ENCODE measurements at regions not wholly inside any gene's neighbourhood (a gene's known extent, or its start where the extent isn't known, plus 50 kb on each side); places are given as distances from the start of the nearest gene placed in this dataset.

- Histone ChIP-seq H3F3A (ENCODE audit: insufficient read depth, low read length) (no peaks in the 10 kb centered on the region), H3K9me3 (ENCODE audit: low read length) (no peaks in the 10 kb centered on the region), H4K20me1 (ENCODE audit: insufficient read depth, low read length) (no peaks in the 10 kb centered on the region), H3K4me2 (ENCODE audit: low read length) (no peak overlapping the region), H3K79me2 (ENCODE audit: insufficient read depth, low read length) (no peaks in the 10 kb centered on the region), H2AFZ (ENCODE audit: low read length) (no peak overlapping the region), H3K27me3 (ENCODE audit: insufficient read depth, low read length) (no peaks in the 10 kb centered on the region), H3K4me1 (ENCODE audit: insufficient read depth, low read length, severe bottlenecking) (no peaks in the 10 kb centered on the region), H3K9ac (ENCODE audit: low read length) (no peak overlapping the region), H3K36me3 (ENCODE audit: insufficient read depth, low read length) (no peaks in the 10 kb centered on the region), H3K9me2 (ENCODE audit: low read depth, low read length) (no peaks in the 10 kb centered on the region), H3K4me3 (ENCODE audit: low read depth, low read length, poor library complexity, severe bottlenecking) (no peak overlapping the region), H3K27ac (ENCODE audit: low read depth, low read length, poor library complexity, severe bottlenecking) (no peak overlapping the region)
- TF ChIP-seq EZH2 (IDR thresholded peaks at IDR 0.05; ENCODE audit: borderline replicate concordance, low read length): no peak
- TF ChIP-seq CTCF (IDR thresholded peaks at IDR 0.05; ENCODE audit: low read length): no peak
These were observed 1460.3 kb downstream of the SUCLG1 start for GRCh38 chr2:82998781-82999180.

GRCh38 chr2:82996217-82996616, 1462.9 kb downstream of the SUCLG1 start:
- H3K4me2 ChIP-seq (ENCODE audit: low read length): no peak overlapping the region
- H3K27ac ChIP-seq (ENCODE audit: low read depth, low read length, poor library complexity, severe bottlenecking): no peak overlapping the region
- H3K27me3 ChIP-seq (ENCODE audit: insufficient read depth, low read length): no peaks in the 10 kb centered on the region
- H3F3A ChIP-seq (ENCODE audit: insufficient read depth, low read length): no peaks in the 10 kb centered on the region
- H3K79me2 ChIP-seq (ENCODE audit: insufficient read depth, low read length): no peaks in the 10 kb centered on the region
- H3K9me3 ChIP-seq (ENCODE audit: low read length): no peaks in the 10 kb centered on the region
- no peak overlapping the region for H3K4me3 ChIP-seq (ENCODE audit: low read depth, low read length, poor library complexity, severe bottlenecking)
- TF ChIP-seq EZH2 (IDR thresholded peaks at IDR 0.05; ENCODE audit: borderline replicate concordance, low read length): no peak
- TF ChIP-seq CTCF (IDR thresholded peaks at IDR 0.05; ENCODE audit: low read length): no peak
- no peaks in the 10 kb centered on the region for H3K36me3 ChIP-seq (ENCODE audit: insufficient read depth, low read length)
- H2AFZ ChIP-seq (ENCODE audit: low read length): no peak overlapping the region
- H4K20me1 ChIP-seq (ENCODE audit: insufficient read depth, low read length): no peaks in the 10 kb centered on the region
- no peak overlapping the region for H3K9ac ChIP-seq (ENCODE audit: low read length)
- H3K9me2 ChIP-seq (ENCODE audit: low read depth, low read length): no peaks in the 10 kb centered on the region
- H3K4me1 ChIP-seq (ENCODE audit: insufficient read depth, low read length, severe bottlenecking): no peaks in the 10 kb centered on the region

- Histone ChIP-seq H3K9me3 (ENCODE audit: low read length) (no peaks in the 10 kb centered on the region), H3K4me3 (ENCODE audit: low read depth, low read length, poor library complexity, severe bottlenecking) (no peak overlapping the region), H3K4me1 (ENCODE audit: insufficient read depth, low read length, severe bottlenecking) (no peaks in the 10 kb centered on the region), H3F3A (ENCODE audit: insufficient read depth, low read length) (no peaks in the 10 kb centered on the region), H3K27me3 (ENCODE audit: insufficient read depth, low read length) (no peaks in the 10 kb centered on the region), H3K9me2 (ENCODE audit: low read depth, low read length) (no peaks in the 10 kb centered on the region), H3K27ac (ENCODE audit: low read depth, low read length, poor library complexity, severe bottlenecking) (no peak overlapping the region), H2AFZ (ENCODE audit: low read length) (no peak overlapping the region), H3K4me2 (ENCODE audit: low read length) (no peak overlapping the region), H3K9ac (ENCODE audit: low read length) (no peak overlapping the region), H4K20me1 (ENCODE audit: insufficient read depth, low read length) (no peaks in the 10 kb centered on the region), H3K36me3 (ENCODE audit: insufficient read depth, low read length) (no peaks in the 10 kb centered on the region), H3K79me2 (ENCODE audit: insufficient read depth, low read length) (no peaks in the 10 kb centered on the region)
- TF ChIP-seq CTCF (IDR thresholded peaks at IDR 0.05; ENCODE audit: low read length) (no peak), EZH2 (IDR thresholded peaks at IDR 0.05; ENCODE audit: borderline replicate concordance, low read length) (no peak)
These were observed 1464.9 kb downstream of the SUCLG1 start for GRCh38 chr2:82994151-82994550.
